Neural cell (in vitro differentiated cells): ENCODE measurements at regions not wholly inside any gene's neighbourhood (a gene's known extent, or its start where the extent isn't known, plus 50 kb on each side); places are given as distances from the start of the nearest gene placed in this dataset.

ENCODE experiments used
- H2AFZ ChIP-seq: fragments of 200-600, 300-800 bp; sonication (generic), shearing (Covaris generic); 2 replicates; pipeline ENCODE4 v1.6.0; 2014; ENCODE audit warnings: low read depth, mild to moderate bottlenecking, antibody characterized with exemption, low read length, moderate library complexity
- H3F3A ChIP-seq: fragments of 200-600 bp; shearing (Covaris generic); 2 replicates; pipeline ENCODE4 v1.6.1; 2016; ENCODE audit warnings: mild to moderate bottlenecking, moderate library complexity, mixed read lengths, antibody characterized with exemption, low read length; ENCODE audit not compliant: insufficient read depth, poor library complexity, severe bottlenecking
- H3K27ac ChIP-seq: fragments of 200-600, 300-800 bp; sonication (generic), shearing (Covaris generic); 2 replicates; pipeline ENCODE4 v1.5.1; 2014; ENCODE audit warnings: mild to moderate bottlenecking, low read length, moderate library complexity
- H3K27me3 ChIP-seq: fragments of 300-800, 200-600 bp; sonication (generic), shearing (Covaris generic); 2 replicates; pipeline ENCODE4 v1.6.0; 2014; ENCODE audit warnings: mild to moderate bottlenecking, low read depth, low read length, moderate library complexity; ENCODE audit not compliant: insufficient read depth
- H3K36me3 ChIP-seq: fragments of 300-800, 200-600 bp; sonication (generic), shearing (Covaris generic); 2 replicates; pipeline ENCODE4 v1.5.1; 2014; ENCODE audit warnings: mild to moderate bottlenecking, antibody characterized with exemption, low read length, moderate library complexity; ENCODE audit not compliant: insufficient read depth
- H3K4me2 ChIP-seq: fragments of 300-800, 200-600 bp; sonication (generic), shearing (Covaris generic); 2 replicates; pipeline ENCODE4 v1.6.0; 2014; ENCODE audit warnings: mild to moderate bottlenecking, low read length
- H3K4me3 ChIP-seq: fragments of 300-800, 200-600 bp; sonication (generic), shearing (Covaris generic); 2 replicates; pipeline ENCODE4 v1.5.1; 2014; ENCODE audit warnings: mild to moderate bottlenecking, low read length, moderate library complexity
- H3K79me2 ChIP-seq: fragments of 200-600 bp; shearing (Covaris generic); replicated peaks from 2 replicates; pipeline ENCODE4 v1.6.0; 2014; ENCODE audit warnings: mild to moderate bottlenecking, low read length, moderate library complexity; ENCODE audit not compliant: insufficient read depth
- H3K9ac ChIP-seq: fragments of 300-800, 200-600 bp; sonication (generic), shearing (Covaris generic); 2 replicates; pipeline ENCODE4 v1.6.1; 2016; ENCODE audit warnings: mild to moderate bottlenecking, low read length, mixed read lengths
- H3K9me2 ChIP-seq: fragments of 200-600 bp; shearing (Covaris generic); 2 replicates; pipeline ENCODE4 v1.6.1; 2016; ENCODE audit warnings: mild to moderate bottlenecking, low read length, mixed read lengths; ENCODE audit not compliant: insufficient read depth
- H3K9me3 ChIP-seq: fragments of 200-600, 300-800 bp; sonication (generic), shearing (Covaris generic); 2 replicates; pipeline ENCODE4 v1.6.1; 2016; ENCODE audit warnings: mild to moderate bottlenecking, mixed run types, low read length, moderate library complexity, mixed read lengths
- H4K20me1 ChIP-seq: fragments of 200-600 bp; shearing (Covaris generic); 2 replicates; pipeline ENCODE4 v1.6.1; 2016; ENCODE audit warnings: mild to moderate bottlenecking, mixed run types; ENCODE audit not compliant: insufficient read depth
- EP300 ChIP-seq: fragments of 450-650 bp; conservative IDR thresholded peaks from 2 replicates; pipeline ENCODE4 v1.6.1; 2014; ENCODE audit warnings: antibody characterized with exemption, mild to moderate bottlenecking, moderate library complexity; ENCODE audit not compliant: poor library complexity, severe bottlenecking
- EZH2 ChIP-seq: fragments of 200-600, 300-800 bp; shearing (Covaris generic), sonication (generic); IDR thresholded peaks from 2 replicates; pipeline ENCODE4 v1.6.1; 2014; ENCODE audit warnings: antibody characterized with exemption, low read length, borderline replicate concordance, mild to moderate bottlenecking; ENCODE audit not compliant: insufficient read depth, poor library complexity, severe bottlenecking
- MXI1 ChIP-seq: fragments of 450-650 bp; conservative IDR thresholded peaks from 2 replicates; pipeline ENCODE4 v1.6.1; 2014; ENCODE audit warnings: antibody characterized with exemption, mild to moderate bottlenecking; ENCODE audit not compliant: poor library complexity, severe bottlenecking
- POLR2AphosphoS5 ChIP-seq: IDR thresholded peaks from 2 replicates; pipeline ENCODE4 v1.6.1; 2012
- RAD21 ChIP-seq: fragments of 450-650 bp; conservative IDR thresholded peaks from 2 replicates; pipeline ENCODE4 v1.6.1; 2014; ENCODE audit warnings: antibody characterized with exemption, mild to moderate bottlenecking, moderate library complexity
- SMC3 ChIP-seq: fragments of 450-650 bp; conservative IDR thresholded peaks from 2 replicates; pipeline ENCODE4 v1.6.1; 2014; ENCODE audit warnings: antibody characterized with exemption, mild to moderate bottlenecking, moderate library complexity; ENCODE audit not compliant: poor library complexity
- TAF1 ChIP-seq: IDR thresholded peaks from 2 replicates; pipeline ENCODE4 v1.6.1; 2012; ENCODE audit warnings: low read depth
- TF ChIP-seq, protein P1 (sequence below): IDR thresholded peaks from 2 replicates; pipeline ENCODE4 v1.6.1; 2012; ENCODE audit warnings: borderline replicate concordance
- TF ChIP-seq, protein P2 (sequence below): fragments of 450-650 bp; IDR thresholded peaks from 2 replicates; pipeline ENCODE4 v1.5.1; 2014; ENCODE audit warnings: antibody characterized with exemption, mild to moderate bottlenecking, moderate library complexity; ENCODE audit not compliant: poor library complexity, severe bottlenecking

DNA sequence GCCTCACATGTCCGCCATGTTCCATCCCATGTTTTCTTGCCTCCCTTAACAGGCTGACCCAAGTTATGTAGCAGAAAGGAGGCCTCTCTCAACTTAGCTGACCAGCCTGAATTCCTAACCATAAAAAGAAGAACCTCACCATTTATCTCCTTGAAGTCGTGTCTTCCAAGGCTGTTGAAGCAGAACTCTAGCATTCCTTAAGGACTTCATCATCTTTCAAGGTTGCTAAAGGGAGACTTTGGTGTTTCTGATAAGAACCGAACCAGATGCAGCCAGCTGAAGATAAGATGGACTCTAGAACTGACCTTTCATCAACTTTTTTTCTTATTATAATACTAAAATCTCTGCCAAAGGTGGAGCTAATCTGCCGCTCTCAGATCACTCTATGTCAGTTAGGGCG lies 571.7 kb upstream of the SLC35B3 start:
- Histone ChIP-seq H3K36me3 (no peaks in the 10 kb centered on the region), H3K9ac (no peak overlapping the region), H3K27ac (no peak overlapping the region), H4K20me1 (no peaks in the 10 kb centered on the region), H3K4me3 (no peak overlapping the region), H3K9me3 (no peaks in the 10 kb centered on the region), H2AFZ (no peak overlapping the region), H3K27me3 (no peaks in the 10 kb centered on the region), H3K79me2 (no peaks in the 10 kb centered on the region), H3K9me2 (no peaks in the 10 kb centered on the region), H3F3A (no peaks in the 10 kb centered on the region), H3K4me2 (no peak overlapping the region)
- TF ChIP-seq EZH2 (no peak), MXI1 (no peak), POLR2AphosphoS5 (no peak), SMC3 (no peak), RAD21 (no peak), EP300 (no peak), TAF1 (no peak)
- TF ChIP-seq, protein P1, sequence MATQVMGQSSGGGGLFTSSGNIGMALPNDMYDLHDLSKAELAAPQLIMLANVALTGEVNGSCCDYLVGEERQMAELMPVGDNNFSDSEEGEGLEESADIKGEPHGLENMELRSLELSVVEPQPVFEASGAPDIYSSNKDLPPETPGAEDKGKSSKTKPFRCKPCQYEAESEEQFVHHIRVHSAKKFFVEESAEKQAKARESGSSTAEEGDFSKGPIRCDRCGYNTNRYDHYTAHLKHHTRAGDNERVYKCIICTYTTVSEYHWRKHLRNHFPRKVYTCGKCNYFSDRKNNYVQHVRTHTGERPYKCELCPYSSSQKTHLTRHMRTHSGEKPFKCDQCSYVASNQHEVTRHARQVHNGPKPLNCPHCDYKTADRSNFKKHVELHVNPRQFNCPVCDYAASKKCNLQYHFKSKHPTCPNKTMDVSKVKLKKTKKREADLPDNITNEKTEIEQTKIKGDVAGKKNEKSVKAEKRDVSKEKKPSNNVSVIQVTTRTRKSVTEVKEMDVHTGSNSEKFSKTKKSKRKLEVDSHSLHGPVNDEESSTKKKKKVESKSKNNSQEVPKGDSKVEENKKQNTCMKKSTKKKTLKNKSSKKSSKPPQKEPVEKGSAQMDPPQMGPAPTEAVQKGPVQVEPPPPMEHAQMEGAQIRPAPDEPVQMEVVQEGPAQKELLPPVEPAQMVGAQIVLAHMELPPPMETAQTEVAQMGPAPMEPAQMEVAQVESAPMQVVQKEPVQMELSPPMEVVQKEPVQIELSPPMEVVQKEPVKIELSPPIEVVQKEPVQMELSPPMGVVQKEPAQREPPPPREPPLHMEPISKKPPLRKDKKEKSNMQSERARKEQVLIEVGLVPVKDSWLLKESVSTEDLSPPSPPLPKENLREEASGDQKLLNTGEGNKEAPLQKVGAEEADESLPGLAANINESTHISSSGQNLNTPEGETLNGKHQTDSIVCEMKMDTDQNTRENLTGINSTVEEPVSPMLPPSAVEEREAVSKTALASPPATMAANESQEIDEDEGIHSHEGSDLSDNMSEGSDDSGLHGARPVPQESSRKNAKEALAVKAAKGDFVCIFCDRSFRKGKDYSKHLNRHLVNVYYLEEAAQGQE, result no peak
- TF ChIP-seq, protein P2, sequence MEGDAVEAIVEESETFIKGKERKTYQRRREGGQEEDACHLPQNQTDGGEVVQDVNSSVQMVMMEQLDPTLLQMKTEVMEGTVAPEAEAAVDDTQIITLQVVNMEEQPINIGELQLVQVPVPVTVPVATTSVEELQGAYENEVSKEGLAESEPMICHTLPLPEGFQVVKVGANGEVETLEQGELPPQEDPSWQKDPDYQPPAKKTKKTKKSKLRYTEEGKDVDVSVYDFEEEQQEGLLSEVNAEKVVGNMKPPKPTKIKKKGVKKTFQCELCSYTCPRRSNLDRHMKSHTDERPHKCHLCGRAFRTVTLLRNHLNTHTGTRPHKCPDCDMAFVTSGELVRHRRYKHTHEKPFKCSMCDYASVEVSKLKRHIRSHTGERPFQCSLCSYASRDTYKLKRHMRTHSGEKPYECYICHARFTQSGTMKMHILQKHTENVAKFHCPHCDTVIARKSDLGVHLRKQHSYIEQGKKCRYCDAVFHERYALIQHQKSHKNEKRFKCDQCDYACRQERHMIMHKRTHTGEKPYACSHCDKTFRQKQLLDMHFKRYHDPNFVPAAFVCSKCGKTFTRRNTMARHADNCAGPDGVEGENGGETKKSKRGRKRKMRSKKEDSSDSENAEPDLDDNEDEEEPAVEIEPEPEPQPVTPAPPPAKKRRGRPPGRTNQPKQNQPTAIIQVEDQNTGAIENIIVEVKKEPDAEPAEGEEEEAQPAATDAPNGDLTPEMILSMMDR, result no peak

DNA sequence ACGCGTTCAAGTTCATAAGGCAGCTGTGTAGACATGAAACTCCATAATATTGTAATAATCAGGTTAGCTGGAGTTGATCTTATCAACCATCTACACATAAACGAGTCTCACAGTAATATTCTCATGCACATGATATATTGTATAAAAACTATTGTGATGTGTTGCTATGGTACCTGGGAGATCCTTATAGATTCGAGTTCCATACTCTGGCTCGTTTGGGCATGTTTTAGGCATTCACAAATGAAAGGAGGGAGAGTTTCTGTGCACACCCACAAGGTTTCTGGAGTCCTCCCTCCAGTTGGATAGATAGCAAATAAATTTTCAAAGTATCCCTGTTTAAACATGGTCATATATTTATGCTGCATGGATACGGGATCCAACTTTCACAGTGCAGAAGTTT lies 567.5 kb upstream of the SLC35B3 start:
- Histone ChIP-seq H3K9me3 (peaks cover 3% of the 10 kb centered on the region), H2AFZ (no peak overlapping the region), H3K36me3 (no peaks in the 10 kb centered on the region), H3K9ac (no peak overlapping the region), H3K79me2 (no peaks in the 10 kb centered on the region), H3F3A (no peaks in the 10 kb centered on the region), H4K20me1 (no peaks in the 10 kb centered on the region), H3K9me2 (no peaks in the 10 kb centered on the region), H3K4me3 (no peak overlapping the region), H3K4me2 (no peak overlapping the region), H3K27ac (no peak overlapping the region), H3K27me3 (no peaks in the 10 kb centered on the region)
- TF ChIP-seq RAD21 (no peak), SMC3 (no peak), TAF1 (no peak), POLR2AphosphoS5 (no peak)
- TF ChIP-seq, protein P2, result no peak
